Hepatocyte (in vitro differentiated cells): ENCODE measurements at regions not wholly inside any gene's neighbourhood (a gene's known extent, or its start where the extent isn't known, plus 50 kb on each side); places are given as distances from the start of the nearest gene placed in this dataset.

Experiments
- EZH2 ChIP-seq: fragments of 200-600 bp; sonication (generic); IDR thresholded peaks from 2 replicates; pipeline ENCODE4 v1.6.1; 2016; ENCODE audit warnings: antibody characterized with exemption, mild to moderate bottlenecking, borderline replicate concordance
- EZH2phosphoT487 ChIP-seq: fragments of 200-600 bp; sonication (generic); IDR thresholded peaks from one replicate; pipeline ENCODE4 v1.6.1; 2018; ENCODE audit warnings: antibody characterized with exemption, mild to moderate bottlenecking, low read depth, moderate library complexity; ENCODE audit not compliant: unreplicated experiment, severe bottlenecking
- TF ChIP-seq, protein P1 (sequence below): fragments of 200-600 bp; sonication (generic); IDR thresholded peaks from 2 replicates; pipeline ENCODE4 v1.5.1; 2016; ENCODE audit warnings: antibody characterized with exemption, mild to moderate bottlenecking; ENCODE audit not compliant: poor library complexity

GRCh38 chr12:92619026-92619425 lies 83.8 kb upstream of the PLEKHG7 start:
- TF ChIP-seq EZH2 (no peak), EZH2phosphoT487 (no peak)
- TF ChIP-seq, protein P1, sequence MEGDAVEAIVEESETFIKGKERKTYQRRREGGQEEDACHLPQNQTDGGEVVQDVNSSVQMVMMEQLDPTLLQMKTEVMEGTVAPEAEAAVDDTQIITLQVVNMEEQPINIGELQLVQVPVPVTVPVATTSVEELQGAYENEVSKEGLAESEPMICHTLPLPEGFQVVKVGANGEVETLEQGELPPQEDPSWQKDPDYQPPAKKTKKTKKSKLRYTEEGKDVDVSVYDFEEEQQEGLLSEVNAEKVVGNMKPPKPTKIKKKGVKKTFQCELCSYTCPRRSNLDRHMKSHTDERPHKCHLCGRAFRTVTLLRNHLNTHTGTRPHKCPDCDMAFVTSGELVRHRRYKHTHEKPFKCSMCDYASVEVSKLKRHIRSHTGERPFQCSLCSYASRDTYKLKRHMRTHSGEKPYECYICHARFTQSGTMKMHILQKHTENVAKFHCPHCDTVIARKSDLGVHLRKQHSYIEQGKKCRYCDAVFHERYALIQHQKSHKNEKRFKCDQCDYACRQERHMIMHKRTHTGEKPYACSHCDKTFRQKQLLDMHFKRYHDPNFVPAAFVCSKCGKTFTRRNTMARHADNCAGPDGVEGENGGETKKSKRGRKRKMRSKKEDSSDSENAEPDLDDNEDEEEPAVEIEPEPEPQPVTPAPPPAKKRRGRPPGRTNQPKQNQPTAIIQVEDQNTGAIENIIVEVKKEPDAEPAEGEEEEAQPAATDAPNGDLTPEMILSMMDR, result no peak
